ENCODE measurements at regions not wholly inside any gene's neighbourhood (a gene's known extent, or its start where the extent isn't known, plus 50 kb on each side); places are given as distances from the start of the nearest gene placed in this dataset.

- TF ChIP-seq CTCF (IDR thresholded peaks at IDR 0.05; ENCODE audit: poor library complexity) = no peak
- no peak for TF ChIP-seq EZH2 (IDR thresholded peaks at IDR 0.05; ENCODE audit: borderline replicate concordance)
Measured at GRCh38 chr4:71204056-71204455, 134.8 kb upstream of the SLC4A4 start.
